GM21390 (cell line): ENCODE measurements at regions not wholly inside any gene's neighbourhood (a gene's known extent, or its start where the extent isn't known, plus 50 kb on each side); places are given as distances from the start of the nearest gene placed in this dataset.
"Not testable (repeated sequence)": the region's sequence is repeated elsewhere in the genome, so short reads cannot be mapped to it uniquely, and the experiment has no call there.

Experiments
- ATAC-seq: cut with Tn5 transposase; IDR thresholded peaks from one replicate; pipeline ENCODE4 v1.9.1; 2021; ENCODE audit not compliant: unreplicated experiment

DNA sequence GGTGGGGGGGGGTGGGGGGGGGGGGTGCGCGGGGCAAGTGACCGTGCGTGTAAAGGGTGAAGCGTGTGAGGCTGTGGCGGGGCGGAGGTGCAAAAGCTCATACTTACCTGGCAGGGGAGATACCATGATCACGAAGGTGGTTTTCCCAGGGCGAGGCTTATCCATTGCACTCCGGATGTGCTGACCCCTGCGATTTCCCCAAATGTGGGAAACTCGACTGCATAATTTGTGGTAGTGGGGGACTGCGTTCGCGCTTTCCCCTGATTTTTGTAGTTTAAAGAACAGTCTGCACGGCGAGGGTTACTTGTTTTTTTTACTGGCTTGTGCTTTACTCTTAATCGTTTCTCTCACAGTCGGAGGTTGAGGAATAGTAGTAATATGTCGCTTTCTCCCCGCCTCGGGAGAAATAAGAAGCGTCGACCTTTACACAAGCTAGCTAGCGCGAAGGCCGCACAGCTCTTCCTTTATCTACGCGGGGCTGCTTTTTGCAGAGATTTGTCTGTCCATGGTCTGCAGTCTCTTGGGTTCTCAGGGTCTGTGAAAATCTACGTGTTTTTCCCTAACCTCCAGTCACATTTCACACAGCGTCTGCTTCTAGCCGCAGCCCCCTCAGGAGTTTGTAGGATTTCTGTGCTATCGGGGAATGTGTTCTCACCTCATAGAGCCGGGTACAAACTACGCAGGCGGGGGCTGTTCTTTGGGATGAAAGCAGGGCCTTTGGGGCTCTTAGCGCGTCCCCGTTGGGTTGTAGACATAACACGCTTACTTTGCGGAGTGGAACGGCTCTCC, 148.1 kb upstream of the NOTCH2NLA start:
- peak; percentile 93 for ATAC-seq

- peak; percentile 57 for ATAC-seq
Measured at GRCh38 chr1:146376309-146376707, 147.5 kb upstream of the NOTCH2NLA start.

GRCh38 chr1:146375108-146375507, 146.3 kb upstream of the NOTCH2NLA start:
- not testable (repeated sequence) for ATAC-seq

DNA sequence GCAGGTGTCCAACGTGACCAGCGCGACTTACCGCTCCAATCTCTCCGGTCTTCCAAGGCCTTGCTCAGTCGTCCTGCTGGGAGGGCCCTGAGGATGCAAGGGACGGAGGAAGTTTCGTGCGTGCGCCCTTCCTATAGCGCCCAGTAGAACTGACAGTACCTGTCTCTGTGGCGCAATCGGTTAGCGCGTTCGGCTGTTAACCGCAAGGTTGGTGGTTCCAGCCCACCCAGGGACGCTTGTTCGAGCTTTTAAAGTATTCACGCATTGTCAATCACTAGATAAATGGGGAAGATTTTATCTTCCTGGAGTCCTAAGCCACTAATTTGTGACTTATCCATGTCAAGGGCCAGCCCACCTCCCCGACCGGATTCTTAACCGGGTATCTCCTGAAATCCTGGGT, 141.1 kb upstream of the NOTCH2NLA start:
- ATAC-seq: not testable (repeated sequence)

DNA sequence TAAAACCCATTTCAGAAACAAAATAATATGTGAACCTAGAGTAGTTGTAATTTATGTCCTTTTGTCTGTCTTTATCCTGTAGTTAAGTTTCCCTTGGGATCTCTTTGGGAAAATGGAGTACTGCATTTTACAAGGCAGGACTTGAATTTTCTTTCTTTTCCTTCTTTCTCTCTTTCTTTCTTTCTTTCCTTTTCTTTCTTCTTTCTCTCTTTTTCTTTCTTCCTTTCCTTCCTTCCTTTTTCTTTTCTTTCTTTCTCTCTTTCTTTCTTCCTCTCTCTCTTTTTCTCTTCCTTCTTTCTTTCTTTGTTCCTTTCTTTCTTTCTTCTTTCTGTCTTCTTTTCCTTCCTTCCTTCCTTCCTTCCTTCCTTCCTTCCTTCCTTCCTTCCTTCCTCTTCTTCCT, 126.6 kb upstream of the NOTCH2NLA start:
- not testable (repeated sequence) for ATAC-seq

- ATAC-seq: not testable (repeated sequence)
Measured at GRCh38 chr1:146326863-146327262, 98.0 kb upstream of the NOTCH2NLA start.

GRCh38 chr1:146324463-146324862, 95.6 kb upstream of the NOTCH2NLA start:
- not testable (repeated sequence) for ATAC-seq

GRCh38 chr1:146323302-146323701, 94.5 kb upstream of the NOTCH2NLA start:
- not testable (repeated sequence) for ATAC-seq

GRCh38 chr1:146322893-146323292, 94.1 kb upstream of the NOTCH2NLA start:
- ATAC-seq: not testable (repeated sequence)

- not testable (repeated sequence) for ATAC-seq
Measured at GRCh38 chr1:146318715-146319114, 89.9 kb upstream of the NOTCH2NLA start.

DNA sequence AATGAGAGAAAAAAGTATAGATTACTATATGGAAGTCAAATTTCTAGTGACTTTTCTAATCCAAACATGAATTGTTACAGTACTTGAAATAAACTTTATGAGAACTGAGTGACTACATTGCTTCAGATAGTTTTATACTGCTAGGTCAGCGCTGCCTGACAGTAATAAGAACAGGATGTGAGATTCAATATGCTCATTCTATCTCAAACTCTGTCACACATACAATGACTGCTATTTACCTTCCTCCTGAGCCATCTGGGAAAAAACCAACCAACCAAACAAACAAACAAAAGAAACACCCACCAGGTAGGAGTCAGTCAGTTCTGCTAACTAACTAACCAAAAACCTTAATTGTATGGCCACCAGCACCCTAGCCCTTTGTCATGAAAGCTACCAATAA, 89.0 kb upstream of the NOTCH2NLA start:
- not testable (repeated sequence) for ATAC-seq

DNA sequence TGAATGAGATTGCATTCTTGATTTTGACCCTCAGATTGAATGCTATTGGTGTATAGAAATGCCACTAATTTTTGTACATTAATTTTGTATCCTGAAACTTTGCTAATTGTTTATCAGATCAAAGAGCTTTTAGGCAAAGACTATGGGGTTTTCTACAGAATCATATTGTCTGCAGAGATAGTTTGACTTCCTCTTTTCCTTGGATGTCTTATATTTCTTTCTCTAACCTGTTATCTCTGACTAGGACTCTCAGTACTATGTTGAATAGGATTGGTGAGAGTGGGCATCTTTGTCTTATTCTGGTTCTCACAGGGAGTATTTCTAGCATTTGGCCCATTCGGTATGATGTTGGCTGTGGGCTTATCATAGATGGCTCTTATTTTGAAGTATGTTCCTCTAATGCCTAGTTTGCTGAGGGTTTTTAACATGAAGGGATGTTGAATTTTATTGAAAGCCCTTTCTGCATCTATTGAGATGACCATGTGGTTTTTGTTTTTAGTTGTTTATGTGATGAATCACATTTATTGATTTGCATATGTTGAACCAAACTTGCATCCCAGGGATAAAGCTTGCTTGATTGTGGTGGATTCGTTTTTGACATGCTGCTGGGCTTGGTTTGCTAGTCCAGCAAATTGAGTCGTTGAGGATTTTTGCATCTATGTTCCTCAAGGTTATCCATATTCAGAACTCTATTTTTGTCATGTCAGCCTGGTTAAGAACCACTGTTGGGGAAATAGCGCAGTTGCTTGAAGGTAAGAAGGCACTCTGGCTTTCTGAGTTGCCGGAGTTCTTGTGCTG, 85.8 kb upstream of the NOTCH2NLA start:
- ATAC-seq: not testable (repeated sequence)

DNA sequence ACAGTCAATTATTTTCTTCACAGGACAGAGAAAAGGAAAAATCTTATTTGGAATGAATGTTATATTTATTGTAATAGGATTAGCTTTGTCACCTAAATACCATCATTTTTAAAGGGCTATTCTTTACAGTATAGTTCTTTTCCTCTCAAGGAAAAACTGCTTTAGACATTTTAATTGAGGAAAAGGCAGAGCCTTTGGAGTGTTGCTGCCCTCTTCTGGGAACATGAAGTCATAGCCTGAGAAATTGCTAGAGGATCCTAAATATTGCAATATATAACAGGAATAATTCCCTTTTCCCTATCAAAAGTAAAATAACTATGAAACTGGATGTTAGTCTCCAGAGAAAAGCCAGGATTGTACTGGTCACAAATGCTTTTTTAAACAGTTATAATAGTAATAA, 81.8 kb upstream of the NOTCH2NLA start:
- ATAC-seq: not testable (repeated sequence)

DNA sequence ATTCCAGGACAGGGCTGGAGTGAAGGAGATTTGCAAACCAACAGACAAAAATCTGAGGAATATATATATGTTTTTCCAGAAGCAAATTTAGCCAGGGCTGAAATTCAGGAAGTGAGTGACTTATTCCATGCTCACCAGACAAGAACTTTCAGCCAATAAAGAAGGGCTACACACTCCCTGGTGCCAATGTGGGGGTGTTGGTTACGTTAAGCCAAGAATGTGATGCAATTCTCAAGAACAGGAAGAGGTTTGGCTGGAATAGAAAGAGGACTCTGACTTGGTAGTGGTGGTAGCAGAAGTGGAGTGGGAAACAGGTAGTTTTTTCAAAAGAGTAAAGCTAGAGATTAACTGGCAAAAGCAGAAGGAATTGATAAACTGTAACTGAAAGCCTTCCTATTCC, 80.6 kb upstream of the NOTCH2NLA start:
- not testable (repeated sequence) for ATAC-seq

GRCh38 chr1:146308892-146309291, 80.1 kb upstream of the NOTCH2NLA start:
- not testable (repeated sequence) for ATAC-seq

DNA sequence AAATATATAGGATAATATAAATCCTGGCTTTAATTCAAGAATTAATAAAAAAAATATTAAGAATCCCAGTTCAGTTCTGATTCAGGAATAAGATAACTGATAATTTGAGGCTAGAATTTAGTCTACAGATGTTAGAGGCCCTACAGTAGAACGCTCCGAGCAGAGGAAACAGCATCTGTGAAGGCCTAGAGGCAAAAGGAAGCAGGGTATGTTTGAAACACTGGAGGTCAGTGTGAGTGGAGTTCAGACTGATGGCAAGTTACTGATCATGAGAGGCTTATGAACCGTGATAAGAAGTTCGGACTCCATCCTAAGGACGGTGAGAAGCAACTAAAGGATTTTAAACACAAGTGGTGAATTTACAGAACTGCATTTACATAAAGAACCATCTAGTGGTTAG, 79.3 kb upstream of the NOTCH2NLA start:
- ATAC-seq: not testable (repeated sequence)

DNA sequence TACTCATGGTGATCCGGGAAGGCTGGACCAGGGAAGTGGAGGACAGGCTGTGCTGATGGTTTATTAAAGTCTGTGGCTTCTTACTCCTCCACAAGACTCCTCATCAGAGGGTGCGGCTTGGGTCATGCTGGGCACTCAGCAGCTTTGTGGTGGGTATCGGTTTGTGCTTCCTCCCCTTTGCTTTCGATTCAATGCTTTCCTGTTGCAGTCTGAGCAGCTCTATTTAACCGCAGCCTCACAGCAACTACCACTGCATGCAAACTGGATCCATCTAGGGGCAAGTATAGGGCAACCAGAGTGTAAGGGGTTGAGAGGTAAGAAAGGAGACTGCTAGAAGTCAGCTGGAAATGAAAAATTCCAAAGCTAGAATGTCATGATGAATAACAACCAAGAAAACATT, 78.8 kb upstream of the NOTCH2NLA start:
- ATAC-seq: peak; percentile 97

GRCh38 chr1:146306651-146307050, 77.8 kb upstream of the NOTCH2NLA start:
- ATAC-seq: not testable (repeated sequence)

DNA sequence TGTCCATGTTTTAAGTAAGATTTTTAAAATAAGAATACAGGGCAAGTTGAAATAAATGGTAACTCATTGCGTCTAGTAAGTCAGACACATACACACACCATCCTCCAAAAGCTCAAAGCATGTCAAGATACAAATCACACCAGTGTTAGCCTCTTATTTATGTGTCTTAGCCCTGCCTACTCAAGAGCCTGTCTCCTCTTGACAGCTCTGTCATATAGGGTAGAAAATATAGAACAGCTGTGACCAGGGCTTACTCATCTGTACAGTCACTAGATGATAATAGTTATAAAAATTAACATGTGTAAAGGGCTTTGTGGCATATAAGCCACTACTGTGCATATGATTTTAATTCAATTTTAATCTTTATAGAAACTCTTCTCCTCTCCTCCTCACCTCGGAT, 76.6 kb upstream of the NOTCH2NLA start:
- not testable (repeated sequence) for ATAC-seq

DNA sequence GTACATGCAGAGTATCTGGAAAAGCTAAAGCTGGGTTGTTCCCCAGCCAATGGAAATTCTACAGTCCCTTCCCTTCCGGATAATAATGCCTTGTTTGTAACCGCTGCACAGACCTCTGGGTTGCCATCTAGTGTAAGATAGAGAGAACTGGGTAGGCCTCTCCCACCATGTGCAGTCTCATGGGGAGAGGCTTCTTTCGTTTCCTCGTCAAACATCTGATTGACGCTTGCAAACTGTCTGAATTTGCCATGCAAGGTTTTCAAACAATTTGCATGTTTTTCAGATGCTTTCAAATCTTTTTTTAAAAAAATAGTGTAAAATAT, 69.7 kb upstream of the NOTCH2NLA start:
- peak; percentile 78 for ATAC-seq

DNA sequence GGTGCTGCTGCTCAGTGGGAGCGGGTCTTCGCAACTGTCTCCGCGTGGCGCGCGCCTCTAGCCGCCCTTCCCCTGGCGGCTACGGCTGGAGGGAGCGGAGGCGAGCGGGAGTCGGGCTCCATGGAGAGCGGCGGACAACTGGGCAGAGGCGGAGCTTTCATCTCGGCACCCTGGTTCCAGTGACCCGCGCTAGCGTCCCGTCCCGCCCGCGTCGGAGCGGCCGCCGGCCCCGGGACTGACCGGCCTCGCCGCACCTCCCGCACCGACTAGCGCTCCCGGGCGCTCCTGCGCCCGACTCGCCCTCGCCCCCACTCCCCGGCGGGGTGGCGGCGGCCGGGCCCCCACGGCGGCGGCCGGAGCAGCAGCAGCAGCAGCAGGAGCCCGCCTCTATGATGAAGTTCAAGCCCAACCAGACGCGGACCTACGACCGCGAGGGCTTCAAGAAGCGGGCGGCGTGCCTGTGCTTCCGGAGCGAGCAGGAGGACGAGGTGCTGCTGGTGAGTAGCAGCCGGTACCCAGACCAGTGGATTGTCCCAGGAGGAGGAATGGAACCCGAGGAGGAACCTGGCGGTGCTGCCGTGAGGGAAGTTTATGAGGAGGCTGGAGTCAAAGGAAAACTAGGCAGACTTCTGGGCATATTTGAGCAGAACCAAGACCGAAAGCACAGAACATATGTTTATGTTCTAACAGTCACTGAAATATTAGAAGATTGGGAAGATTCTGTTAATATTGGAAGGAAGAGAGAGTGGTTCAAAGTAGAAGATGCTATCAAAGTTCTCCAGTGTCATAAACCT, 69.2 kb upstream of the NOTCH2NLA start:
- ATAC-seq: peak; percentile 40
